Coronary artery (tissue), 2 donors: ENCODE measurements at regions not wholly inside any gene's neighbourhood (a gene's known extent, or its start where the extent isn't known, plus 50 kb on each side); places are given as distances from the start of the nearest gene placed in this dataset.

Experiments
- DNase-seq: peaks from one replicate; pipeline ENCODE4 v3.0.0-alpha.2; 2017; ENCODE audit warnings: low spot score
- H3K27ac ChIP-seq, 2 donors: fragments of 200-600 bp; sonication (generic); one replicate each; pipeline ENCODE4 v1.5.1; 2016 to 2019
- H3K4me3 ChIP-seq: fragments of 200-600 bp; sonication (generic); 2 replicates; pipeline ENCODE4 v1.5.1; 2016; ENCODE audit warnings: mild to moderate bottlenecking, moderate library complexity
- TF ChIP-seq, protein P1 (sequence below): fragments of 200-600 bp; sonication (generic); IDR thresholded peaks from one replicate; pipeline ENCODE4 v1.5.1; 2019; ENCODE audit warnings: antibody characterized with exemption

GRCh38 chr3:72310419-72311380, 525.8 kb upstream of the PROK2 start:
- peak overlapping the region in 1 of 2 donors; percentile 17 for H3K27ac ChIP-seq
- DNase-seq: no peak
- H3K4me3 ChIP-seq: peak overlapping the region; percentile 12
- TF ChIP-seq, protein P1, sequence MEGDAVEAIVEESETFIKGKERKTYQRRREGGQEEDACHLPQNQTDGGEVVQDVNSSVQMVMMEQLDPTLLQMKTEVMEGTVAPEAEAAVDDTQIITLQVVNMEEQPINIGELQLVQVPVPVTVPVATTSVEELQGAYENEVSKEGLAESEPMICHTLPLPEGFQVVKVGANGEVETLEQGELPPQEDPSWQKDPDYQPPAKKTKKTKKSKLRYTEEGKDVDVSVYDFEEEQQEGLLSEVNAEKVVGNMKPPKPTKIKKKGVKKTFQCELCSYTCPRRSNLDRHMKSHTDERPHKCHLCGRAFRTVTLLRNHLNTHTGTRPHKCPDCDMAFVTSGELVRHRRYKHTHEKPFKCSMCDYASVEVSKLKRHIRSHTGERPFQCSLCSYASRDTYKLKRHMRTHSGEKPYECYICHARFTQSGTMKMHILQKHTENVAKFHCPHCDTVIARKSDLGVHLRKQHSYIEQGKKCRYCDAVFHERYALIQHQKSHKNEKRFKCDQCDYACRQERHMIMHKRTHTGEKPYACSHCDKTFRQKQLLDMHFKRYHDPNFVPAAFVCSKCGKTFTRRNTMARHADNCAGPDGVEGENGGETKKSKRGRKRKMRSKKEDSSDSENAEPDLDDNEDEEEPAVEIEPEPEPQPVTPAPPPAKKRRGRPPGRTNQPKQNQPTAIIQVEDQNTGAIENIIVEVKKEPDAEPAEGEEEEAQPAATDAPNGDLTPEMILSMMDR: no peak

GRCh38 chr3:72309661-72310418, 524.9 kb upstream of the PROK2 start:
- no peak for DNase-seq
- H3K4me3 ChIP-seq: no peak overlapping the region
- H3K27ac ChIP-seq: peak overlapping the region in 1 of 2 donors; percentile 17
- TF ChIP-seq, protein P1: no peak

- TF ChIP-seq, protein P1: no peak
- Histone ChIP-seq H3K27ac (no peak overlapping the region), H3K4me3 (no peak overlapping the region)
- DNase-seq: no peak
Measured at GRCh38 chr3:72308641-72309040, 523.7 kb upstream of the PROK2 start.

GRCh38 chr3:72307438-72308115, 522.6 kb upstream of the PROK2 start:
- TF ChIP-seq, protein P1: no peak
- H3K4me3 ChIP-seq: no peak overlapping the region
- H3K27ac ChIP-seq: no peak overlapping the region
- no peak for DNase-seq

DNA sequence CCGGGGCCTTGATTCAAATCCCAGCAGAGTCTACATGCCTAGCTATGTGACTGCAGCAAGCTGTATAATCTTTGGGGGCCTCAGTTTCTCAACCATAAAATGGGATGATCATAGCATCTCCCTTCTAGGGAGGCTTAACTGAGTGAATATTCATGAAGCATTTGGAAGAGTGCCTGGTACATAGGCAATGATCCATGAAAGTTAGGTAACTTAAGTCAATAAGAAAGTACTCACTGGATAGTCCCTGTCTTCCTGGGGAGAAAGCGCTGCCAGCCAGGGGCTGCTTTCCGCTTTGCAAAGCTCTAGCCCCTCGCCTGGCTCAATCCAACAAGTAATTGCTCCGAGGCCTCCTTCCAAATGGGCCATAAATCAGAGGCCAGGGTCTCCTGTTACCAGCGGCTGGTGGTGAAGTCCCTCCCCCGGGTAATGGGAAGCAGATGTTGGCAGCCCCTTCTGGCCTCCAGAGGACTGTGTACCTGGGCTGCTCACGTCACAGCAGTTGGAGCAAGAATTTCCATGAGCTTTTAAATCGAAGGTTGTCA, 521.9 kb upstream of the PROK2 start:
- no peak for DNase-seq
- no peak overlapping the region for H3K4me3 ChIP-seq
- TF ChIP-seq, protein P1: no peak
- no peak overlapping the region for H3K27ac ChIP-seq

GRCh38 chr3:72303926-72304325, 519.0 kb upstream of the PROK2 start:
- H3K27ac ChIP-seq: no peak overlapping the region
- DNase-seq: no peak
- H3K4me3 ChIP-seq: no peak overlapping the region
- TF ChIP-seq, protein P1: no peak
